GM21723 (cell line): ENCODE measurements at regions not wholly inside any gene's neighbourhood (a gene's known extent, or its start where the extent isn't known, plus 50 kb on each side); places are given as distances from the start of the nearest gene placed in this dataset.
"Not testable (repeated sequence)": the region's sequence is repeated elsewhere in the genome, so short reads cannot be mapped to it uniquely, and the experiment has no call there.

ENCODE experiments used
- ATAC-seq: cut with Tn5 transposase; IDR thresholded peaks from one replicate; pipeline ENCODE4 v1.9.1; 2021; ENCODE audit warnings: mild to moderate bottlenecking, moderate library complexity; ENCODE audit not compliant: unreplicated experiment

DNA sequence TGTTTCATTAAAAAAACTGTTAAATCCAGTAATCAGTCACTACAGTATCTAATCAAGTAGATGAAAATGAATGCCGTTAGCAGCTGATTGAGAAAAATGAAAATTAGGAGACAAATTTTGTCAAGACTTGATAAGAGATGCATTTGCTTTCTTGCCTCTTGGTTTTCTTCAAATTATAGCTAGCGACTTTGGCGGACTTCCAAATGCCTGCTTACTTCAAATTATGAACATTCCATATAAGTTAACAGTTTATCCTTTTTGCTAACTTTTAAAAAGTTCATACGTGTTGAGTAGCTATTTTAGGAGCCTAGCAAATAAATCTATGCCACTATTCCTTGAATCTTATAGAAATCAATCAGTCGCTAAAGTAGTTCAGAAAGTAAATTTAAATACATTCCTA, 58.8 kb downstream of the PPP4R3C start:
- ATAC-seq = no peak

DNA sequence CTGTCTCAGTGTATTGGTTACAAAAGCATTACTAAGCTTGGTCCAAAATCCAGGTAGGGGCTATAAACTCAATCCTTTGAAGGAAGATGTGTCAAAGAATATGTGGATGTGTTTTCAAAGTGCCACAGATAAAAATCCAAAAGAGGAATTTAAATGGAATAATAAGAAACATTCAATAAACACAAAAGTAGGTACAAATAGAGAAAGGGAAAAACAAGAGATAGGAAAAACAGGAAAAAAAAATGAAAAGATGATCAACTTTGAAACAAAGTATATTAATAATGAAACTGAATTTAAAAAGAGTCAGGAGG, 64.0 kb downstream of the PPP4R3C start:
- no peak for ATAC-seq

DNA sequence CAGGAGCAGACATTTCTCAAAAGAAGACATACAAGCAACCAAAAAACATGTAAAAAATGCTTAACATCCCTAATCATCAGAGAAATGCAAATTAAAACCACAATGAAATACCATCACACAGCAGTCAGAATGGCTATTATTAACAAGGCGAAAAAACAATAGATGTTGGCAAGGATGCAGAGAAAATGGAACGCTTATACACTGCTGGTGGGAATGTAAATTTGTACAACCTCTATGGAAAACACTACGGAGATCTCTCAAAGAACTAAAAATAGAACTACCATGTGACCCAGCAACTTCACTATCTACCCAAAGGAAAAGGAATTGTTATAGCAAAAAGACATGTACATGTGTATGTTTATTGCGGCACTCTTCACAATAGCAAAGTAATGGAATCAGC, 71.5 kb downstream of the PPP4R3C start:
- no peak for ATAC-seq

DNA sequence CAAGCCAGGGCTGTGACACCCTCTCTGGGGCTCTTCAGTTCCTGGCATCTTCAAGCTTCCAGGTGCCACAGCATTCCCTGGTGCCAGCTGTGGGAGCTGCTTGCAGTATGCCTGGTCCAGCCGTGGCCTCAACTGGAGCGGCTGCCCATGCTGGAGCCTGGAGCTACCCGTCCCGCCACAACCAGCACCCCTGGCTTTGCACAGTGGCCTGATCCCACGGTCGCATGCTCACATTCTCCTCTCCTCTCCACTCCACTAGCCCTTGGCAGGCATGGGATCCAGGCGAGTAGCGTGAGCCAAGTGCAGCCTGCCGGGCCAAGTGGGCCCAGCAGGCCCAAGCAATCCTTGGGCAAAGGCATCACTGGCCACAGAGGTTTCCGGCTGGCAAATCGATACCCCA, 81.7 kb downstream of the PPP4R3C start:
- ATAC-seq = no peak

DNA sequence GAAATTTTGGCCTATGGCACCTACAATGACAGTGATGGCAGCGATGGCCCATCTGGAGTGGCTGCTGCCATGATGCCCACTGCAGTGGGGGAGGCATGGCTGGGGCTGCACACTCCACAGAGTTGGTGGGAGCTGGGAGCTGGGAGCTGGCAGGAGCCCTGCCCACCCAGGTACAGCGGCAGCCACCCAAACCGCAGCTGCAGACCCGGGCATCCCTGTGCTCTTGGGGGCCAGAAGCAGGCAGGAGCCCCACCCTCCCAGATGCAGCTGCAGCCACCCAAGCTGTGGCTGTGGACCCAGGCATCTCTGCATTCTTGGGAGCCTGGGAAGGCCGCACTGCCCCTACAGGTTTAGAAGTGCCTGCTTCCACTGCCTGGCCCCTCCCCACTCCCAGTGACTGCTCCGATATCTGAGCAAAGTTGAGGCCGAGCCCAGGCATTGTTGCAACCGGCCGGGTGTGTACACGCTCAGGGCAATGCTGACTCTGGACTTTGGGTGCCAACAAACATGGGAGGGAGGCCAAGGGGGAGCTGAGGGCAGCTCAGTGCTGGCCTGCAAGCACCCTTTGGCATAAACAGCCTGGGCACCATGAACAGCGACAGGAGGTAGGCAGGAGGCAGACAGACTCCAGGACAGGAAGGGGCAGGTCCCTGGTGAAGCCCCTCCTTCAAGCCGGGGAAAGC, 82.8 kb downstream of the PPP4R3C start:
- ATAC-seq = no peak

DNA sequence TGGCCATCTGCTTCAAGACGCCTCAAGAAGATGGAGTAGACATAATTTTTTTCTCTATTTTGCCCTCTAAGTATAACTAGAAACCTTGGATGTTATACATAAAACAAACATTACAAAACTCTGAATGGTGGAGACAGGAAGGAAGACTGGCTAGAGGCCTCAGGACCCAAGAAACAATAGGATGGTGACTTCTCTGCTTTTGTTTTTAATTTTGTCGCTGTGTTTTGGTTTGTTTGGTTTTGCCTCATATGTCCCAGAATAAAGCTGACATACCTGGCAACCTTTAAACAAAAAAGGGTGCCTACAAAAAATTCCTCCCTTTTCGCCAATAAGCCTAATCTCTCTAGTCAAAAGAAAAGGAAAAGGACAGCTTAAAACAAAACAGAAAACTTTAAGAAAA, 109.1 kb downstream of the PPP4R3C start:
- ATAC-seq = no peak

DNA sequence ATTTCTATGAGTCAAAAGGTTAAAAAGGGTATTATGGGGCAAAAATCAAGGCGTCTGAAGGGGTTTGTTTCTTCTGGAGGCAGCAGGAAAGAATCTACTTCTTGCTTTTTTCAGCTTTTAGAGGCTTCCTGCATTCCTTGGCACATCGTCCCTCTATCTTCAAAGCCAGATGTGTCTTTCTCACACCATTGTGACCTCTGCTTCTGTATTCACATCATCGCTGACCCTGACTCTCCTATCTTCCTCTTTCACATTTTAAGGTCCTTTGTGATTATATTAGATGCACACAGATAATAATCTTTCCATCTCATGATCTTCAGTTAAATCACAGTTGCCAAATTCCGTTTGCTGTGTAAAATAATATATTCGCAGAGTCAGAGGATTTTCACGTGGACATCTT, 112.7 kb downstream of the PPP4R3C start:
- no peak for ATAC-seq

DNA sequence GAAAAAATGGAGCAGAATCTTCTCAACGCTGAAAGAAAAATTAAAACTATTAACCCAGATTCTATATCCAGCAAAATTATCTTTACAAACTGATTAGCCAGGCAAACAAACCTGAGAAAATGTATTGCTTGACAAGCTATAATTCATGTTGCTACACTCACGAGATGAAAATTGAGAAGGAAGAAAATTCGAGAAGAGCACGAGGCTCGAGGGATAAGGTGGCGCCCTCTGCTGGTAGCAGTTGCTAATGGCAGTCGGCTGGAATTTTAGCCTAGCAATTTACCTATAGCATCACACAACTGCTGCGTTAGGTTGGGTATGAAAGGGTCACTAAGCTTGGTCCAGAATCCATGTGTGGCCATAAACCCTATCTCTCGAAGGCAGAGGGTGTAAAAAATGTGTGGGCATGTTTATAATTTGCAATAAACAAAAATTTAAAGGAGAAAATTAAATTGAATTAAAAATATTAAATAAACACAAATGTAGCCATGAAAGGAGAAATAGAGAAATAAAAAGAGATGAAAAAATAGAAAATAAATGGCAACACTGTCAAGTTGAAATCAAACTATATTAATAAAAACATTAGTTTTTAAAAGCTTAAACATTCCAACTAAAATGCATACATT, 126.6 kb downstream of the PPP4R3C start:
- ATAC-seq = peak; percentile 79

DNA sequence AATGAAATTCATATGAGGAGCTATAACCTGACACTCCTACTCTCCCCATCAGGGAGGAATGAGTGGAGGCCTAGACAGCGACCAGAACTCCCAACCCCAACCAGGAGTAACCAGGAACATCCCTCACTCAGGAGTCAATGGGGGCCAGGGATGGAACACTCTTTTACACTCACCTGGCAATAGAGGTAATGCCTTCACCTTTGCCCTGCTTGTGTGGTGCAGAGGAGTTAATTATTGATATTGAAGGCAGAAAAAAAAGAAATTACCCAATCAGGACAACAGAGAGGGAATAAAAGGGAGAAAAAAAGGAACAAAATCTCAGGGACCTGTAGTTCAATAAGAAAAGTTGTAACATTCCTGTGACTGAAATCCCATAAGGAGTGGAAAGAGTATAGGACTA, 141.5 kb downstream of the PPP4R3C start:
- no peak for ATAC-seq

DNA sequence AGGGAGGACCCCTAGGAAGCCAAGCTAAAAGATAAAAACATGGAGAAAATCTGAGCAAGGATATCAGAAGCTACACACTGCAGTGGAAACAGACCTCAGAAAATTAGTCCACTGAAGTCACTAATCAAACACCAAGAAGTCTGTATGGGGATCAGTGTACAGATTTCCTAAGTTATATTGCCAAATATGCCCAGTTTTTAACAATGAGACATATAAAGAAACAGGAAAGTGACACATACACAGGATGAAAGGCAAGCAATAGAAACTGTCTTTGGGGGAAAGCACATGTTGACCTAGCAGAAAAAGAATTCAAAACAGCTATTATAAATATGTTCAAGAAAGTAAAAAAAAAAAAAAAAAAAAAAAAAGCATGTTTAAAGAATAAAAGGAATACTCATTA, 153.7 kb downstream of the PPP4R3C start:
- ATAC-seq = no peak

DNA sequence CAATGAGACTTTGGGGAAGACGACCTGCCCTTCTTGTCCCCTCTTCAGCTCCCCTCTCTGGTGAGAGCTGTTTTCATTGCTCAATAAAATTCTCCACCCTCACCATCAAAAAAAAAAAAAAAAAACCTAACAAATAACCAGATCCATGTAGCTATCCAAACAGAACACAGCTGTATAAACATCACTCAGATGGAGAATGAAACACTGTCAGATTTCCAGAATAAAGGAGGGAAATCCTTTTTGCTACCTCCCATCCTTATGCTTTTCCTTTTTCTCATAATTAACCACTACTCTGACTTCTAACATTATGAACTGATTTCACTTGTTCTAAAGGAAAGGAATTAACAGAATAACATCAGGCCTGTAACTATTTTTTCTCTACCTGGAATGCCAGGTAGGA, 155.6 kb downstream of the PPP4R3C start:
- ATAC-seq = no peak

DNA sequence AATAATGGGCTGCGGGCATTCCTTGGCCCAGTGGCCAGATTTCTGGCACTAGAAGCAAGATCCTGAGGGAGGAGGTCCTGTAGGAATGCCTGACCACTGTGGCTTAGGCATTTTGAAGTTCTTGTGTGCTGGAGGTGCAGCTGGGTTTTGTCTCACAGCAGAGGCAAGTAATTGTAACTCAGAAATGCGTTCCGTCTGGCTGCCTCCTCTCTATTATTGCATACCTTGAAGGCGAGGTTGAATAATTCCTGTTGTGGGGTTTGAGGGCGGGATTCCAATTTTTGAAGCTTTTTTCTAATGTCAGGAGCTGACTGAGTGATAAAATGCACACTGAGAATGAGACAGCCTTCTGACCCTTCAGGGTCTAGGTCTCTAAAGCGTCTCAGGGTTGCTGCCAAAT, 170.6 kb downstream of the PPP4R3C start:
- ATAC-seq = not testable (repeated sequence)

DNA sequence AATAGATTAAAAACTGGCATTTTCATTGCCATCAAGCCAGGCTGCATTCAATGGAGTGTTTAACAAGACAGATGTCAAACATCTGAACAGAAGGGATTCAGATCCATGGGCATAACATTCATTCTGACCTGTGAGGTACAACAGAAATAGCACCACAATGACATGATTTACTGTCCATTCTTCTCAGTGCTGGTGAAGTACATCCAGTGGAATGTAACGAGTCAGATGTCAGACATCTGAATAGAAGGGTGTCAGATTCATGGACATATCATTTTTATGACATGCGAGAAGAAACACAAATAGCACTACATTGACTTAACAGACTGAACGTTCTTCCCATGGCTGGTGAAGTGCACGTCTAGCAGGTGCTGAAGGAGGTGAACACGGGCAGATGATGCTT, 186.4 kb downstream of the PPP4R3C start:
- no peak for ATAC-seq

DNA sequence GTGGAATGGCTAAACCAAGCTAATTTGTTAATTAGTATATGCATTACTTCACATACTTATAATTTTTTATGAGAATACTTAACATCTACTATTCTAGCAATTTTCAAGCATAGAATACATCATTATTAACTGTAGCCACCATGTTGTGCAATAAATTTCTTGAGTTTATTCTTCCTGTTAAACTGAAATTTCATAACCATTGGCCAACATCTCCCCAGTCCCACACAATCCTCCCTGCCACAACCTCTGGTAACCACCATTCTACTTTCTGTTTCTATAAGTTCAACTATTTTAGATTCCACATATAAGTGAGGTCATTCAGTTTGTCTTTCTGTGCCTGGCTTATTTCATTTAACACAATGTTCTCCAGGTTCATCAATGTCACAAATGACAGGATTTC, 208.5 kb downstream of the PPP4R3C start:
- no peak for ATAC-seq

DNA sequence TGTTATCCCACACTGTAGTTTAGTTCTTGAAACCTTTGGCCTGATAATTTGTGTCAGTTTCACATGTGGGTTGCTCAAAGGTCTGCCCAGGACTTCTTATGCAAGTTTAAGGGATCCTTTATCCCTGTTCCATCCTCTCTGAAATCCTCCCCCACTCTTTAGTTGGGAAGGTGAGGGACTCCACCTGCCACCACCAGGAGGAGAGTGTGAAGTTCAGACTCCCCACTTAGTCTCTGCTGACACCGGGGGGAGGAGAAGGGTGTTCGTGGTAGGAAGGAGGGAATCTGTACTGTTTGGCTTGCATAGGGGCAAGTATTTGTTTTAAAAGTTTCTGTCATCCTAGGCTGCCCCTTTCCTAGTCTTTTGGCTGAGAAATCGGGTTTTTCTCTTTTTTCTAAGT, 211.8 kb downstream of the PPP4R3C start:
- ATAC-seq = no peak

DNA sequence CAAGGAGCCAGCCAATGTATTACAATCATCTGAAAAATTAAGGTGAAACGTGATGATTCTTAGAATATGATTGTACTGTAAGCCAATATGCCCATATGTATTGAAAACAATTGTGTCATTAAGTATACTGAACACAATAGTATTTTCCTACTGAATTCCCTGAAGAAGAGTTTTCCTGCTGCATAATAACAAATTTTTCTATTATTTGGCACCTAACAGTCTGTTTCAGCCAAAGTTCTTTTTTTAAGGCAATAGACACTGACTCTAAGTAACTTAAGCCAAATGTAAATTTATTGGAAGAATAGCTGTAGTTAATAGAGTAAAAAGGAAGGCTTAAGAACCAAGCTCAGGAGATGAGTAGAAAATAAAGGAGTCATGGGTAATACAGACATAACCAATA, 220.6 kb downstream of the PPP4R3C start:
- ATAC-seq = no peak

DNA sequence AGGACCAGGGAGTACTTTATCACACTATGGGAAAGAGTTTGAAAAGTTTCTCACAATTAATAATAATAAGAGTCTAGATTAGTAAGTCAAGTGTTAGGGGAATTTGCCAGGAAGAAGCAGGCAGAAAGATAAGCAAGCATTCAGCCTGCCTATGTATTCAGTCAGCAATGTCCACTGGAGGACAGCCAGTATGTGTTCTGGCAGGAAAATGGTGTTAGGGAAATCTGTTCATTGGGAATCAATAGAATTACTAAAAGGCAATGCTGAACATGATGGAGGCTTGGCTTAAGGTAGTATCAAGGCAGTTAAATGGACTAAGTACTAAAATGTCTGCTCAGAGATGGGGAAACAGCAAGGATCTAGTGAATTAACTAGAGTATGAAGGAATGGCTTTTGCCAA, 221.2 kb downstream of the PPP4R3C start:
- no peak for ATAC-seq

DNA sequence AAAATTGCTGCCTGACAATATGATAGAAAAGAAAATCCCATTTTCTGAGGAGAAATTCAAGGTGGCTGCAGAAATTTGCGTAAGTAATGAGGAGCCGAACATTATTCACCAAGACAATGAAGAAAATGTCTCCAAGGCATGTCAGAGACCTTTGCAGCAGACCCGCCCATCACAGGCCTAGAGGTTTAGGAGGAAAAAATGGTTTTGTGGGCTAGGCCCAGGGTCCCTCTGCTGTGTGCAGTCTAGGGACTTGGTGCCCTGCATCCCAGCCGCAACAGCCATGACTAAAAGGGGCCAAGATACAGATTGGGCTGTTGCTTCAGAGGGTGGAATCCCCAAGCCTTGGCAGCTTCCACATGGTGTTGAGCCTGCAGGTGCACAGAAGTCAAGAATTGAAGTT, 223.1 kb downstream of the PPP4R3C start:
- not testable (repeated sequence) for ATAC-seq

DNA sequence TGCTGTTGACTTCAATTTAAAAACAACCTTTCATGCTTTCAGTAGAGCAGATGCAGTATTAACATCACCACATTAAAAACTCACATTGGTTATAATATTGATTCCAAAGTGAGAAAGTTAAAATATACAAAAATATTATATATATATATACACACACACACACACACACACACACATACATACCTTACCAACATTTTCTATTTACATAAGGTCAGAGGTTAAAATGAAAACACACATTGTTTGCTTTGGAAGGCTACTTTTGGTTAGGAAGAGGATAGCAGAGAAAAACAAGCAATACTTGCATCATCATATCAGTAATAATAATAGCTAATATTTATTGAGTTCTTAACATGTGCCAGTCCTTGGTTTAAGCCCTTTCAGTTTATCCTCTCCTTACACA, 226.5 kb downstream of the PPP4R3C start:
- ATAC-seq = no peak

DNA sequence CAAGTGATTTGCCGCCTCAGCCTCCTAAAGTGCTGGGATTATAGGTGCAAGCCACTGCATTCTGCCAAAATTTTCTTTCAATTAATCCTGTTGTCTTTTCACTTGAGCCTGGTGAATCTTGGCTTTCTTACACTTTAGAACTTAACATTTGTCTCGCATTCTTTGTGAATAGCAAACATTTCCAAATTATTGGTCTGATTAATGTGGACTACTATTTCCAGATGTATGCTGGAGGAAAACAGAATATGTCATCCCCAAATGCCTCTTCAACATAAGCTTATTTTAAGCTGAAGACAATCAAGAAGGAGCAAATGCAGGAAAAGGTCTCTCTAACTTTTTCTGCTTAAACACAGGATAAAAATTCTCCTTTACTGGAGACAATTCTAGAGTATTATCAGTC, 233.4 kb downstream of the PPP4R3C start:
- no peak for ATAC-seq

DNA sequence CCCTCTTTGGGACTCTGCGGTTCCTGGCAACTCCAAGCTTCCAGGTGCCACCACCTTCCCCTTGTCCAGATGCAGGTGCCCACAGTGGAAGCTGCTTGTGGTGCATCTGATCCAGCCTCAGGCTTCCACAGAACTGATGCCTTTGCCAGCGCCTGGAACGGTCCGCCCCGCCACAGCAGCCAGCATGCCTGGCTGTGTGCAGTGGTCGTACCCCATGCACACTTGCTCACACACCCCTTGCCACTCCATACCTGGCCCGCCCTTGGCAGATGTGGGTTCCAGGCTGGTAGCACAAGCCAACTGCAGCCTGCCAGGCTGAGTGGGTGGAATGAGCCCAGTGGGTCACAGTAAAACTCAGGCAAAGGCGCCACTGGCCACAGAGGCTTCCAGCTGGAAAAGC, 240.5 kb downstream of the PPP4R3C start:
- no peak for ATAC-seq

DNA sequence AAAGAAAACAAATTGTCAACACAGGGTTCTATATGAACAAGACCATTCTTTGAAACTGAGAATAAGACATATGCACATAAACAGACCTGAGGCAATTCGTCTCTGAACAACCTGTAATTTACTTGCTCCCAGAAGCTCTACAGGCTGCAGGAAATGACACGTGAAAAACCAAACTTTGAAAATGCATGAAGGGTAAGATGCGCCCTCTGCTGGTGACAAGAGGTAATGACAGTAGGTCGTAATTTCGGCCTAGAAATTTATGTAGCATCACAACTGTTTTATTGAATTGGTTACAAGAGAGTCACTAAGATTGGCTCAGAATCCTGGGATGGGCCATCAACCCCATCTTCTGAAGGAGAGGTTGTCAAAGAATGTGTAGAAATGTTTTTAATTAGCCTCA, 276.5 kb downstream of the PPP4R3C start:
- ATAC-seq = no peak

DNA sequence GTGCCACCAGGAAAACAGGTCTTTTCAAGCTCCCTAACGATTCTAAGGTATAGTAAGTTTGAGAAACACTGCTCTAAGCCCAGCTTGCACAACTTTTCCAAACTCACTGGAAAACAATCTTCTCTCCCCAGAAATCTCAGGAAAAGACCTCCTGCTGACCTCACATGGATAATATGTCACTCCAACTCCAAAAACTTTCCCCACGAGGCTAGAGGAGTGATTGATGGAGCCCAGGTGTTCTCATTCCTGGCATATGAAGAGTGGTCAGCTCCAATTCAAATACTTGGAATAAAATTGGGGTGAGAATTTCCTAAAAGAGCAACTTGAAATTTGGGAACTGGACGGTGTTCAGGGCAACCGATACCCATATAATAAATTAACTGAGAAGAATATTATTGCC, 299.9 kb downstream of the PPP4R3C start:
- ATAC-seq = no peak
